SK-N-SH treated with all-trans-retinoic acid at 6 μM for 48 hours (cell line): ENCODE measurements at regions not wholly inside any gene's neighbourhood (a gene's known extent, or its start where the extent isn't known, plus 50 kb on each side); places are given as distances from the start of the nearest gene placed in this dataset.

Source experiments
- ATAC-seq: fragments of 200-7000 bp; cut with Tn5 transposase; 3 replicates; pipeline ENCODE4 v1.9.1; 2020; ENCODE audit warnings: mild to moderate bottlenecking, moderate library complexity
- ARNTL ChIP-seq: fragments of 450-650 bp; formaldehyde crosslinking; IDR thresholded peaks from 2 replicates; pipeline ENCODE4 v1.5.0; 2020; ENCODE audit warnings: low read depth, mild to moderate bottlenecking, moderate library complexity, borderline replicate concordance
- BACH2 ChIP-seq: fragments of 250-450 bp; sonication (Bioruptor Pico); IDR thresholded peaks from 2 replicates; pipeline ENCODE4 v1.9.0; 2021; ENCODE audit warnings: mild to moderate bottlenecking, borderline replicate concordance
- ESRRG ChIP-seq: fragments of 250-450 bp; sonication (Bioruptor Pico); IDR thresholded peaks from 2 replicates; pipeline ENCODE4 v1.6.1; 2021; ENCODE audit warnings: mild to moderate bottlenecking
- GLIS3 ChIP-seq: fragments of 250-450 bp; sonication (Bioruptor Pico); IDR thresholded peaks from 2 replicates; pipeline ENCODE4 v1.5.0; 2020; ENCODE audit warnings: mild to moderate bottlenecking, moderate library complexity
- ISL1 ChIP-seq: fragments of 250-450 bp; sonication (Bioruptor Pico); IDR thresholded peaks from 2 replicates; pipeline ENCODE4 v2.1.2; 2022; ENCODE audit warnings: mild to moderate bottlenecking, moderate library complexity
- OSR1 ChIP-seq: fragments of 250-450 bp; sonication (Bioruptor Pico); IDR thresholded peaks from 2 replicates; pipeline ENCODE4 v1.8.0; 2022; ENCODE audit warnings: moderate library complexity, mild to moderate bottlenecking, inconsistent platforms
- PATZ1 ChIP-seq: fragments of 250-450 bp; sonication (Bioruptor Pico); IDR thresholded peaks from 2 replicates; pipeline ENCODE4 v1.8.0; 2020; ENCODE audit warnings: mild to moderate bottlenecking, moderate library complexity, borderline replicate concordance
- POU6F1 ChIP-seq: fragments of 250-450 bp; sonication (Bioruptor Pico); IDR thresholded peaks from 2 replicates; pipeline ENCODE4 v1.8.0; 2021; ENCODE audit warnings: low read depth, mild to moderate bottlenecking, moderate library complexity, borderline replicate concordance
- PPARA ChIP-seq: fragments of 250-450 bp; sonication (Bioruptor Pico); IDR thresholded peaks from 2 replicates; pipeline ENCODE4 v1.5.0; 2020; ENCODE audit warnings: mild to moderate bottlenecking, borderline replicate concordance
- RARB ChIP-seq: fragments of 250-450 bp; sonication (Bioruptor Pico); IDR thresholded peaks from 2 replicates; pipeline ENCODE4 v1.8.0; 2021; ENCODE audit warnings: mild to moderate bottlenecking, moderate library complexity
- SNAI2 ChIP-seq: fragments of 250-450 bp; sonication (Bioruptor Pico); IDR thresholded peaks from 2 replicates; pipeline ENCODE4 v1.5.0; 2020; ENCODE audit warnings: mild to moderate bottlenecking, moderate library complexity
- TCF4 ChIP-seq: fragments of 250-450 bp; sonication (Bioruptor Pico); IDR thresholded peaks from 2 replicates; pipeline ENCODE4 v1.8.0; 2021; ENCODE audit warnings: mild to moderate bottlenecking, moderate library complexity, borderline replicate concordance
- TOX ChIP-seq: fragments of 250-450 bp; sonication (Bioruptor Pico); IDR thresholded peaks from 2 replicates; pipeline ENCODE4 v1.8.0; 2021; ENCODE audit warnings: mild to moderate bottlenecking, moderate library complexity, borderline replicate concordance
- ZC3H10 ChIP-seq: fragments of 250-450 bp; sonication (Bioruptor Pico); IDR thresholded peaks from 2 replicates; pipeline ENCODE4 v1.5.1; 2021; ENCODE audit warnings: mild to moderate bottlenecking, moderate library complexity
- ZFP3 ChIP-seq: fragments of 250-450 bp; sonication (Bioruptor Pico); IDR thresholded peaks from 2 replicates; pipeline ENCODE4 v1.5.0; 2020; ENCODE audit warnings: mild to moderate bottlenecking, moderate library complexity
- ZFP30 ChIP-seq: fragments of 450-650 bp; formaldehyde crosslinking; IDR thresholded peaks from 2 replicates; pipeline ENCODE4 v1.5.0; 2022; ENCODE audit warnings: mild to moderate bottlenecking, moderate library complexity
- ZNF70 ChIP-seq: fragments of 450-650 bp; formaldehyde crosslinking; IDR thresholded peaks from 2 replicates; pipeline ENCODE4 v1.5.0; 2020; ENCODE audit warnings: mild to moderate bottlenecking, moderate library complexity
- ZNF8 ChIP-seq: fragments of 450-650 bp; formaldehyde crosslinking; IDR thresholded peaks from 2 replicates; pipeline ENCODE4 v1.5.0; 2020; ENCODE audit warnings: mild to moderate bottlenecking, moderate library complexity
- TF ChIP-seq, protein P1 (sequence below): fragments of 250-450 bp; sonication (Bioruptor Pico); IDR thresholded peaks from 2 replicates; pipeline ENCODE4 v1.5.1; 2020; ENCODE audit warnings: low read depth, mild to moderate bottlenecking, moderate library complexity
- TF ChIP-seq, protein P2 (sequence below): fragments of 250-450 bp; sonication (Bioruptor Pico); IDR thresholded peaks from 2 replicates; pipeline ENCODE4 v1.5.0; 2020; ENCODE audit warnings: mild to moderate bottlenecking, moderate library complexity

DNA sequence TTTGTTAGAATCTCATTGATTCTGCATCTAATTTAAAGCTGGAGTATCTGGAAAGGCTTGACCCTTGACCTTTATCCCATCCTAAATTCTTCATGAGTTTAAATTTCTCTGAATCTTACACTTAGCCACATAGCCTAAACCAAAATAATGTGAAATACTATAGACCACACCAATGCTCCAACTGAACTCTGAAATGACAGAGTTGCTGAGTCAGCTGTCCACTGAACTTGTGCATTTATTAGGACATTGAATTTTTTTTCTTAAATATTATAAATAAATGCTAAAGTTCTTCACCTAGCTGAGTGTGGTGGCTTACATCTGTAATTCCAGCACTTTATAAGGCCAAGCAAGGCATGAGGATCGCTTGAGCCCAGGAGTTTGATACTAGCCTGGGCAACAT, 390.9 kb upstream of the PFKP start:
- TF ChIP-seq ISL1 (no peak), GLIS3 (CRISPR knock-in tag) (no peak), ZNF70 (CRISPR knock-in tag) (no peak), ZC3H10 (no peak), SNAI2 (CRISPR knock-in tag) (no peak), ARNTL (CRISPR knock-in tag) (no peak), PATZ1 (CRISPR knock-in tag) (no peak), ZFP3 (CRISPR knock-in tag) (no peak), TCF4 (no peak), TOX (CRISPR knock-in tag) (no peak), POU6F1 (CRISPR knock-in tag) (no peak), ZNF8 (no peak), ZFP30 (no peak), OSR1 (CRISPR knock-in tag) (no peak), PPARA (CRISPR knock-in tag) (no peak), ESRRG (CRISPR knock-in tag) (no peak)
- TF ChIP-seq, protein P1, sequence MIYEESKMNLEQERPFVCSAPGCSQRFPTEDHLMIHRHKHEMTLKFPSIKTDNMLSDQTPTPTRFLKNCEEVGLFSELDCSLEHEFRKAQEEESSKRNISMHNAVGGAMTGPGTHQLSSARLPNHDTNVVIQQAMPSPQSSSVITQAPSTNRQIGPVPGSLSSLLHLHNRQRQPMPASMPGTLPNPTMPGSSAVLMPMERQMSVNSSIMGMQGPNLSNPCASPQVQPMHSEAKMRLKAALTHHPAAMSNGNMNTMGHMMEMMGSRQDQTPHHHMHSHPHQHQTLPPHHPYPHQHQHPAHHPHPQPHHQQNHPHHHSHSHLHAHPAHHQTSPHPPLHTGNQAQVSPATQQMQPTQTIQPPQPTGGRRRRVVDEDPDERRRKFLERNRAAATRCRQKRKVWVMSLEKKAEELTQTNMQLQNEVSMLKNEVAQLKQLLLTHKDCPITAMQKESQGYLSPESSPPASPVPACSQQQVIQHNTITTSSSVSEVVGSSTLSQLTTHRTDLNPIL (CRISPR knock-in tag): no peak
- TF ChIP-seq, protein P2, sequence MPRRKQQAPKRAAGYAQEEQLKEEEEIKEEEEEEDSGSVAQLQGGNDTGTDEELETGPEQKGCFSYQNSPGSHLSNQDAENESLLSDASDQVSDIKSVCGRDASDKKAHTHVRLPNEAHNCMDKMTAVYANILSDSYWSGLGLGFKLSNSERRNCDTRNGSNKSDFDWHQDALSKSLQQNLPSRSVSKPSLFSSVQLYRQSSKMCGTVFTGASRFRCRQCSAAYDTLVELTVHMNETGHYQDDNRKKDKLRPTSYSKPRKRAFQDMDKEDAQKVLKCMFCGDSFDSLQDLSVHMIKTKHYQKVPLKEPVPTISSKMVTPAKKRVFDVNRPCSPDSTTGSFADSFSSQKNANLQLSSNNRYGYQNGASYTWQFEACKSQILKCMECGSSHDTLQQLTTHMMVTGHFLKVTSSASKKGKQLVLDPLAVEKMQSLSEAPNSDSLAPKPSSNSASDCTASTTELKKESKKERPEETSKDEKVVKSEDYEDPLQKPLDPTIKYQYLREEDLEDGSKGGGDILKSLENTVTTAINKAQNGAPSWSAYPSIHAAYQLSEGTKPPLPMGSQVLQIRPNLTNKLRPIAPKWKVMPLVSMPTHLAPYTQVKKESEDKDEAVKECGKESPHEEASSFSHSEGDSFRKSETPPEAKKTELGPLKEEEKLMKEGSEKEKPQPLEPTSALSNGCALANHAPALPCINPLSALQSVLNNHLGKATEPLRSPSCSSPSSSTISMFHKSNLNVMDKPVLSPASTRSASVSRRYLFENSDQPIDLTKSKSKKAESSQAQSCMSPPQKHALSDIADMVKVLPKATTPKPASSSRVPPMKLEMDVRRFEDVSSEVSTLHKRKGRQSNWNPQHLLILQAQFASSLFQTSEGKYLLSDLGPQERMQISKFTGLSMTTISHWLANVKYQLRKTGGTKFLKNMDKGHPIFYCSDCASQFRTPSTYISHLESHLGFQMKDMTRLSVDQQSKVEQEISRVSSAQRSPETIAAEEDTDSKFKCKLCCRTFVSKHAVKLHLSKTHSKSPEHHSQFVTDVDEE: no peak

DNA sequence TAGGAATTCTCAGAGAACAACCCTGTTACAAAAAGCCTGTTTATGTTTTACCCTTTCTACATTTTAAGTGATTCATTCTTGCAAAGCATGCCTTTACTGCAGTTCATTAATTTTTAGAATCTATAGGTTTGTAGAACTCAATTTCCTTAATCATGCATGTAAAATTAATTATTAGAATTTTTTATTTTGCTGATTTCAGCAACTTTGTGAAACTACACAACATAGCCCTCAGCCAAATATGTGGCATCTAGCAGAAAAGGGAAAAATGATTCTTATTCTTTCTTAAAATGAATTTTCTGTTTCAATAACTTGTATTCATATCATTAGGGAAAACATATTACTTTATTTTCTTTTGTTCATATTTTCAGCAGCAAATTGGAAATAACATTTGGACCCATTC, 392.9 kb upstream of the PFKP start:
- TF ChIP-seq PATZ1 (CRISPR knock-in tag) (no peak), TCF4 (no peak), RARB (no peak), ARNTL (CRISPR knock-in tag) (no peak), SNAI2 (CRISPR knock-in tag) (no peak), ZNF70 (CRISPR knock-in tag) (no peak), ZC3H10 (no peak), BACH2 (CRISPR knock-in tag) (no peak)
- ATAC-seq: no peak

More for the DNA sequence above, 390.9 kb upstream of the PFKP start:
- ATAC-seq: no peak

DNA sequence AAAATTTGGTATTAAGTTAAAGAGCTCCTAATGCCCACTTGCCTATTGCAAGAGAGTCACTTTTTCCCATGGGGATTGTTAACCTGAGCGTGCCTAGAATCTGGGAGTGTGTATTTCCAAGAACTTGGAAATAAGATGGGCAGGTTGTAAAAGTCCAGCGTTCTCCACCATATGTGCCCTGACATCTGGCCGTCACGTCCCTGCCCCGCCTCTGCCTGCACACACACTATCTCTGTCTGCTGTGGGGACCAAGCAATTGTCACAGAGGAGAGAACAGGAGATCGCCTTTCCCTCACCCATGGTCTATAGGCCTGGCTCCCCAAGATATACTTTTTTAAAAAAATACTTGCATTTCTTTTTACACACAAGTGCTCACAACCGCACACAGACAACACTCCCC, 396.5 kb upstream of the PFKP start:
- TF ChIP-seq, protein P1 (CRISPR knock-in tag): no peak
- TF ChIP-seq BACH2 (CRISPR knock-in tag): no peak
- TF ChIP-seq PATZ1 (CRISPR knock-in tag): no peak
- TF ChIP-seq ZNF8: no peak
- no peak for ATAC-seq
